SU-DHL-6 (cell line): ENCODE measurements at regions not wholly inside any gene's neighbourhood (a gene's known extent, or its start where the extent isn't known, plus 50 kb on each side); places are given as distances from the start of the nearest gene placed in this dataset.
"Not testable (repeated sequence)": the region's sequence is repeated elsewhere in the genome, so short reads cannot be mapped to it uniquely, and the experiment has no call there.

Experiments used
- EZH2phosphoT487 ChIP-seq: fragments of 200-600 bp; sonication (generic), shearing (Covaris generic); conservative IDR thresholded peaks from 2 replicates; pipeline ENCODE4 v1.6.1; 2018; ENCODE audit warnings: mild to moderate bottlenecking, antibody characterized with exemption, low read length, moderate library complexity, mixed read lengths
- TF ChIP-seq, protein P1 (sequence below): fragments of 200-600 bp; sonication (generic); IDR thresholded peaks from one replicate; pipeline ENCODE4 v1.5.1; 2017; ENCODE audit warnings: antibody characterized with exemption, mild to moderate bottlenecking, low read length, moderate library complexity; ENCODE audit not compliant: insufficient read depth, poor library complexity, severe bottlenecking

DNA sequence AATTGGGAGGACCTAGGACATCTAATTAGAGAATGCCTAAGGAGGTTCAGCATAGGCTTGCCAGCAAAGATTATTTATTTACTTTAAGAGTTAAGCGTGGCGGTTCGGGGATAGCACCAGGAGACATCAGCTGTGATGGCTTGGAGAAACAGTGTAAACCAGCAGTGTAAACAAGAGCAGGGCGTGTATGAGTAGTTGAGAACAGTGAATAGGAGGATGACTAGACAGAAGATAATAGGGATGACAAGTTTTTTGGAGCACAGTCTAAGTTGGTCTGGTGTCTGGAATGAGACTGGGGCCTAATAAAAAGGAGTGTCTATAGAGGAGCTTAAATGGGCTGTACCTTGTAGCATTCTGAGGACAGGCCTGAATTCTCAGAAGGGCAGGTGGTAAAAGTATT, 338.4 kb upstream of the HTR1E start:
- TF ChIP-seq, protein P1, sequence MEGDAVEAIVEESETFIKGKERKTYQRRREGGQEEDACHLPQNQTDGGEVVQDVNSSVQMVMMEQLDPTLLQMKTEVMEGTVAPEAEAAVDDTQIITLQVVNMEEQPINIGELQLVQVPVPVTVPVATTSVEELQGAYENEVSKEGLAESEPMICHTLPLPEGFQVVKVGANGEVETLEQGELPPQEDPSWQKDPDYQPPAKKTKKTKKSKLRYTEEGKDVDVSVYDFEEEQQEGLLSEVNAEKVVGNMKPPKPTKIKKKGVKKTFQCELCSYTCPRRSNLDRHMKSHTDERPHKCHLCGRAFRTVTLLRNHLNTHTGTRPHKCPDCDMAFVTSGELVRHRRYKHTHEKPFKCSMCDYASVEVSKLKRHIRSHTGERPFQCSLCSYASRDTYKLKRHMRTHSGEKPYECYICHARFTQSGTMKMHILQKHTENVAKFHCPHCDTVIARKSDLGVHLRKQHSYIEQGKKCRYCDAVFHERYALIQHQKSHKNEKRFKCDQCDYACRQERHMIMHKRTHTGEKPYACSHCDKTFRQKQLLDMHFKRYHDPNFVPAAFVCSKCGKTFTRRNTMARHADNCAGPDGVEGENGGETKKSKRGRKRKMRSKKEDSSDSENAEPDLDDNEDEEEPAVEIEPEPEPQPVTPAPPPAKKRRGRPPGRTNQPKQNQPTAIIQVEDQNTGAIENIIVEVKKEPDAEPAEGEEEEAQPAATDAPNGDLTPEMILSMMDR, result not testable (repeated sequence)
- not testable (repeated sequence) for TF ChIP-seq EZH2phosphoT487
